Stomach (tissue), 4 donors: ENCODE measurements at regions not wholly inside any gene's neighbourhood (a gene's known extent, or its start where the extent isn't known, plus 50 kb on each side); places are given as distances from the start of the nearest gene placed in this dataset.

Source experiments
- EP300 ChIP-seq: sonication (generic); formaldehyde crosslinking; IDR thresholded peaks from one replicate; pipeline ENCODE4 v1.6.1; 2017; ENCODE audit warnings: antibody characterized with exemption
- TF ChIP-seq, protein P1 (sequence below), 7 experiments: fragments of 450-650 bp in 4 of 7; fragments of 200-600 bp in 3 of 7; sonication (generic) in 3 of 7; IDR thresholded peaks; one replicate each; pipeline ENCODE4 v1.5.1; 2016 to 2019; ENCODE audit warnings: antibody characterized with exemption in 7 of 7, control low read depth in 2 of 7, mild to moderate bottlenecking in 1 of 7

DNA sequence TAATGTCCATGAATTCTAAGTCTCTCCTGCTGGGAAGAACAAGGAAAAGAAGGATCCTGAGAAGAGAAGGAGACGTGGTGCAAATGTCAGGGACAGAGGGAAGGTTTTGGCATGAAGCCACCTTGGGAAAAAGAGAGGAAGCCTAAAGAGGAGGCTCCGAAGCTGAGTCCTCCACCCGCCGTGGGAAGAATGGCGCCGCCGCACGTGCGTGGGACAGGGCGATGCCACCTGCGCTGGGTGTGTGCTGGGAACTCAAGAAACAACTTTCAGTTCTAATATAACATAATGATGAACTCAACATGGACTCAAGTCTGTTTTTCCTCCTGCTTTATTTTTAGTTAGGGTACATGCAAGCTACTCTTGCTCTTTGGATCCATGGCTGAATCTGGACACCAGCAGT lies 362.3 kb upstream of the RUNX1 start:
- TF ChIP-seq, protein P1, sequence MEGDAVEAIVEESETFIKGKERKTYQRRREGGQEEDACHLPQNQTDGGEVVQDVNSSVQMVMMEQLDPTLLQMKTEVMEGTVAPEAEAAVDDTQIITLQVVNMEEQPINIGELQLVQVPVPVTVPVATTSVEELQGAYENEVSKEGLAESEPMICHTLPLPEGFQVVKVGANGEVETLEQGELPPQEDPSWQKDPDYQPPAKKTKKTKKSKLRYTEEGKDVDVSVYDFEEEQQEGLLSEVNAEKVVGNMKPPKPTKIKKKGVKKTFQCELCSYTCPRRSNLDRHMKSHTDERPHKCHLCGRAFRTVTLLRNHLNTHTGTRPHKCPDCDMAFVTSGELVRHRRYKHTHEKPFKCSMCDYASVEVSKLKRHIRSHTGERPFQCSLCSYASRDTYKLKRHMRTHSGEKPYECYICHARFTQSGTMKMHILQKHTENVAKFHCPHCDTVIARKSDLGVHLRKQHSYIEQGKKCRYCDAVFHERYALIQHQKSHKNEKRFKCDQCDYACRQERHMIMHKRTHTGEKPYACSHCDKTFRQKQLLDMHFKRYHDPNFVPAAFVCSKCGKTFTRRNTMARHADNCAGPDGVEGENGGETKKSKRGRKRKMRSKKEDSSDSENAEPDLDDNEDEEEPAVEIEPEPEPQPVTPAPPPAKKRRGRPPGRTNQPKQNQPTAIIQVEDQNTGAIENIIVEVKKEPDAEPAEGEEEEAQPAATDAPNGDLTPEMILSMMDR (IDR thresholded peaks at IDR 0.05): no peak
- TF ChIP-seq EP300: no peak
